Endothelial cell of umbilical vein (primary cell): ENCODE measurements at regions not wholly inside any gene's neighbourhood (a gene's known extent, or its start where the extent isn't known, plus 50 kb on each side); places are given as distances from the start of the nearest gene placed in this dataset.

ENCODE experiments used
- JUN ChIP-seq: IDR thresholded peaks from 2 replicates; pipeline ENCODE4 v1.6.1; 2011; ENCODE audit warnings: borderline replicate concordance, low read depth; ENCODE audit not compliant: insufficient read length, insufficient read depth
- POLR2A ChIP-seq: IDR thresholded peaks from 2 replicates; pipeline ENCODE4 v1.6.1; 2012; ENCODE audit warnings: low read depth, mild to moderate bottlenecking, control low read depth, low read length
- TF ChIP-seq, protein P1 (sequence below), 2 donors: IDR thresholded peaks; 1 replicate in 1 of 2; 2 replicates in 1 of 2; pipeline ENCODE4 v1.5.1; 2011; ENCODE audit warnings: low read length in 2 of 2, mild to moderate bottlenecking in 2 of 2, moderate library complexity in 2 of 2, control low read depth in 1 of 2, inconsistent platforms in 1 of 2, low read depth in 1 of 2; ENCODE audit not compliant: insufficient read depth in 1 of 2; ENCODE audit errors: extremely low read depth in 1 of 2

DNA sequence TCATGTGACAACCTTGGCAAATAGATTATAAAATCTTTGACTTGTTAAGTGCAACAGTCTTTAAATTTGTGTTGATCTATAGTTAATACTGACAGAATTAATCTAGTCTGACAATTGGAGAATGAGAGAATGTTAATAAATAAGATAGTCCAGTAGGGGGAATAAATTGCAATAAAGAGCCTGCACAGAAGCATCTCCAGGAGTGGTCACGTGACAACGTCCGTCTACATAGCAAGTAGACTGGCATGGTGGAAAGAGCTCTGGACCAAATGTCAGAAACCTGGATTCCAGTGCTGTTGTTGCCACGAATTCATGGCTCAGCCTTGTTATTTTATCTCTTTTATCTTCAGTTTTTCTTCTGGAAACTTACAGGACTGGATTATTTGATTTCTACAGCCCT, 436.5 kb downstream of the RAB28 start:
- no peak for TF ChIP-seq POLR2A
- TF ChIP-seq, protein P1, sequence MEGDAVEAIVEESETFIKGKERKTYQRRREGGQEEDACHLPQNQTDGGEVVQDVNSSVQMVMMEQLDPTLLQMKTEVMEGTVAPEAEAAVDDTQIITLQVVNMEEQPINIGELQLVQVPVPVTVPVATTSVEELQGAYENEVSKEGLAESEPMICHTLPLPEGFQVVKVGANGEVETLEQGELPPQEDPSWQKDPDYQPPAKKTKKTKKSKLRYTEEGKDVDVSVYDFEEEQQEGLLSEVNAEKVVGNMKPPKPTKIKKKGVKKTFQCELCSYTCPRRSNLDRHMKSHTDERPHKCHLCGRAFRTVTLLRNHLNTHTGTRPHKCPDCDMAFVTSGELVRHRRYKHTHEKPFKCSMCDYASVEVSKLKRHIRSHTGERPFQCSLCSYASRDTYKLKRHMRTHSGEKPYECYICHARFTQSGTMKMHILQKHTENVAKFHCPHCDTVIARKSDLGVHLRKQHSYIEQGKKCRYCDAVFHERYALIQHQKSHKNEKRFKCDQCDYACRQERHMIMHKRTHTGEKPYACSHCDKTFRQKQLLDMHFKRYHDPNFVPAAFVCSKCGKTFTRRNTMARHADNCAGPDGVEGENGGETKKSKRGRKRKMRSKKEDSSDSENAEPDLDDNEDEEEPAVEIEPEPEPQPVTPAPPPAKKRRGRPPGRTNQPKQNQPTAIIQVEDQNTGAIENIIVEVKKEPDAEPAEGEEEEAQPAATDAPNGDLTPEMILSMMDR (IDR thresholded peaks at IDR 0.05; ENCODE audit: extremely low read depth in 1 of 2, insufficient read depth in 1 of 2, low read depth in 1 of 2, low read length in 2 of 2): no peak
- TF ChIP-seq JUN: no peak
